IMR-90 (cell line): ENCODE measurements at regions not wholly inside any gene's neighbourhood (a gene's known extent, or its start where the extent isn't known, plus 50 kb on each side); places are given as distances from the start of the nearest gene placed in this dataset.

Source experiments
- ATAC-seq: fragments of 200-7000 bp; cut with Tn5 transposase; 2 replicates; pipeline ENCODE4 v1.9.1; 2020; ENCODE audit warnings: low read depth, mild to moderate bottlenecking, moderate library complexity
- BruUV-seq: library from RNA; stranded (reverse); fragments of 400-500 nt; replicated peaks from 2 replicates; lab custom pipeline; 2021; lab: Mats Ljungman, UMichigan
- CTCF ChIA-PET: fragments of 300-600 bp; formaldehyde crosslinking; extraction: SDS; loops from one replicate; lab custom pipeline; 2021; ENCODE audit warnings: antibody characterized with exemption; lab: Yijun Ruan, JAX
- POLR2A ChIA-PET: fragments of 300-600 bp; sonication (Branson Sonifier 250); formaldehyde crosslinking; loops from one replicate; lab custom pipeline; 2022; ENCODE audit warnings: antibody characterized with exemption; ENCODE audit not compliant: unreplicated experiment; lab: Charles Lee
- DNase-seq: peaks from one replicate; pipeline ENCODE4 v3.0.0; 2013
- H2AFZ ChIP-seq: replicated peaks from 2 replicates; pipeline ENCODE3; 2013; ENCODE audit warnings: low read length, mild to moderate bottlenecking; ENCODE audit not compliant: poor library complexity
- H2AK5ac ChIP-seq: 2 replicates; pipeline ENCODE4 v1.6.1; 2013; ENCODE audit warnings: low read depth, low read length, inconsistent platforms
- H2AK9ac ChIP-seq: replicated peaks from 2 replicates; pipeline ENCODE3; 2013; ENCODE audit warnings: mild to moderate bottlenecking, low read depth, low read length, moderate library complexity; ENCODE audit not compliant: poor library complexity
- H2BK120ac ChIP-seq: 2 replicates; pipeline ENCODE4 v1.6.1; 2013; ENCODE audit warnings: low read depth, low read length, inconsistent platforms
- H2BK15ac ChIP-seq: 3 replicates; pipeline ENCODE4 v1.6.1; 2013; ENCODE audit warnings: low read depth, low read length, inconsistent platforms
- H2BK20ac ChIP-seq: 2 replicates; pipeline ENCODE4 v1.6.1; 2013; ENCODE audit warnings: low read depth, mild to moderate bottlenecking, inconsistent platforms, low read length, moderate library complexity
- H2BK5ac ChIP-seq: 2 replicates; pipeline ENCODE4 v1.6.1; 2013; ENCODE audit warnings: mild to moderate bottlenecking, low read depth, low read length, inconsistent platforms; ENCODE audit not compliant: poor library complexity, severe bottlenecking
- H3K14ac ChIP-seq: replicated peaks from 2 replicates; pipeline ENCODE4 v1.6.1; 2013; ENCODE audit warnings: low read depth, low read length, inconsistent platforms
- H3K18ac ChIP-seq: 2 replicates; pipeline ENCODE4 v1.6.1; 2013; ENCODE audit warnings: low read depth, low read length, control low read depth
- H3K23ac ChIP-seq: 2 replicates; pipeline ENCODE4 v1.6.1; 2013; ENCODE audit warnings: low read depth, low read length, inconsistent platforms
- H3K27ac ChIP-seq: 2 replicates; pipeline ENCODE4 v1.5.1; 2013; ENCODE audit warnings: mild to moderate bottlenecking, control low read depth, low read length; ENCODE audit not compliant: insufficient read depth
- H3K27me3 ChIP-seq: 2 replicates; pipeline ENCODE4 v1.6.1; 2013; ENCODE audit warnings: low read length; ENCODE audit not compliant: control insufficient read depth, insufficient read depth
- H3K36me3 ChIP-seq: 2 replicates; pipeline ENCODE4 v1.6.1; 2013; ENCODE audit warnings: low read length, mixed read lengths; ENCODE audit not compliant: control insufficient read depth, insufficient read depth
- H3K4ac ChIP-seq: 2 replicates; pipeline ENCODE4 v1.6.1; 2013; ENCODE audit warnings: low read depth, low read length, inconsistent platforms
- H3K4me1 ChIP-seq: 2 replicates; pipeline ENCODE4 v1.6.1; 2013; ENCODE audit warnings: low read length, mixed read lengths; ENCODE audit not compliant: control insufficient read depth, insufficient read depth
- H3K4me2 ChIP-seq: 2 replicates; pipeline ENCODE4 v1.6.1; 2013; ENCODE audit warnings: low read depth, mild to moderate bottlenecking, control low read depth, low read length, moderate library complexity
- H3K4me3 ChIP-seq: 2 replicates; pipeline ENCODE4 v1.5.1; 2013; ENCODE audit warnings: low read depth, mild to moderate bottlenecking, control low read depth, low read length, moderate library complexity; ENCODE audit not compliant: insufficient read depth
- H3K56ac ChIP-seq: 2 replicates; pipeline ENCODE4 v1.6.1; 2013; ENCODE audit warnings: low read length, inconsistent platforms; ENCODE audit not compliant: insufficient read depth; ENCODE audit errors: extremely low read depth
- H3K79me1 ChIP-seq, 2 experiments: 2 replicates each; pipeline ENCODE4 v1.6.1; 2013; ENCODE audit warnings: low read length in 2 of 2, inconsistent platforms in 1 of 2, low read depth in 1 of 2
- H3K9ac ChIP-seq: 2 replicates; pipeline ENCODE4 v1.6.1; 2013; ENCODE audit warnings: low read depth, low read length, control low read depth
- H3K9me1 ChIP-seq: 2 replicates; pipeline ENCODE4 v1.6.1; 2013; ENCODE audit warnings: low read length, inconsistent platforms; ENCODE audit not compliant: insufficient read depth
- H3K9me3 ChIP-seq: 2 replicates; pipeline ENCODE4 v1.6.1; 2013; ENCODE audit warnings: low read length; ENCODE audit not compliant: control insufficient read depth, insufficient read depth
- H4K20me1 ChIP-seq: 2 replicates; pipeline ENCODE4 v1.6.1; 2013; ENCODE audit warnings: low read length, inconsistent platforms; ENCODE audit not compliant: insufficient read depth
- H4K5ac ChIP-seq: 2 replicates; pipeline ENCODE4 v1.6.1; 2013; ENCODE audit warnings: mild to moderate bottlenecking, low read depth, low read length, control low read depth
- H4K8ac ChIP-seq, 2 experiments: 2 replicates each; pipeline ENCODE4 v1.6.1; 2013; ENCODE audit warnings: low read depth in 2 of 2, low read length in 2 of 2, control low read depth in 1 of 2, inconsistent platforms in 1 of 2
- H4K91ac ChIP-seq: 2 replicates; pipeline ENCODE4 v1.6.1; 2013; ENCODE audit warnings: low read depth, low read length, inconsistent platforms; ENCODE audit not compliant: insufficient read depth
- CHD1 ChIP-seq: IDR thresholded peaks from 2 replicates; pipeline ENCODE4 v1.6.1; 2012; ENCODE audit warnings: low read depth, low read length, improper control_type of control experiment
- CTCF ChIP-seq: conservative IDR thresholded peaks from 2 replicates; pipeline ENCODE4 v1.5.1; 2012; ENCODE audit warnings: mild to moderate bottlenecking, low read depth, low read length, improper control_type of control experiment
- MAZ ChIP-seq: IDR thresholded peaks from 2 replicates; pipeline ENCODE4 v1.6.1; 2012; ENCODE audit warnings: low read depth, mild to moderate bottlenecking, low read length, improper control_type of control experiment, moderate library complexity, borderline replicate concordance
- MXI1 ChIP-seq: IDR thresholded peaks from 2 replicates; pipeline ENCODE4 v1.6.1; 2012; ENCODE audit warnings: low read depth, mild to moderate bottlenecking, low read length, moderate library complexity, borderline replicate concordance
- POLR2A ChIP-seq: IDR thresholded peaks from 2 replicates; pipeline ENCODE4 v1.6.1; 2012; ENCODE audit warnings: mild to moderate bottlenecking, low read depth, low read length
- RAD21 ChIP-seq: IDR thresholded peaks from 2 replicates; pipeline ENCODE4 v1.6.1; 2012; ENCODE audit warnings: low read length, improper control_type of control experiment
- RFX5 ChIP-seq: IDR thresholded peaks from 2 replicates; pipeline ENCODE4 v1.8.0; 2012; ENCODE audit warnings: low read depth, mild to moderate bottlenecking, low read length, moderate library complexity
- SMC3 ChIP-seq: fragments of 150-350 bp; IDR thresholded peaks from 2 replicates; pipeline ENCODE4 v1.6.1; 2016; ENCODE audit warnings: low read depth, mild to moderate bottlenecking, antibody characterized with exemption, low read length, moderate library complexity
- USF2 ChIP-seq: fragments of 150-350 bp; IDR thresholded peaks from 2 replicates; pipeline ENCODE4 v1.6.1; 2017; ENCODE audit warnings: mild to moderate bottlenecking, antibody characterized with exemption, low read length, low read depth
- WGBS, 2 experiments: methylation state at CpG; one replicate each; pipeline versions ENCODE4 v1.1.5 to v1.1.7; 2013; ENCODE audit warnings: missing lambda C conversion rate in 2 of 2; ENCODE audit not compliant: insufficient read length in 1 of 2; ENCODE audit errors: extremely low coverage in 2 of 2; 5-methylcytosine and 5-hydroxymethylcytosine counted together
- dilution Hi-C: fragments of 300-500 bp; cut with HindIII; formaldehyde crosslinking; loops from one replicate; pipeline ENCODE4 v1.14.3; 2018; ENCODE audit warnings: low sequenced_read_pairs; ENCODE audit not compliant: unreplicated experiment
- in situ Hi-C: fragments of 300-500 bp; cut with MboI; formaldehyde crosslinking; loops from 3 replicates; pipeline ENCODE4 v1.14.3; 2019; ENCODE audit warnings: low sequenced_read_pairs, inconsistent platforms, mixed read lengths
- intact Hi-C: fragments of 100-400 bp; cut with micrococcal nuclease; formaldehyde crosslinking; loops from 2 replicates; pipeline ENCODE4 v1.10.0; 2022

- H2AK5ac ChIP-seq: no peak overlapping the region
- no TSS peak for BruUV-seq
- no peak overlapping the region for H4K5ac ChIP-seq
- no peak overlapping the region for H3K23ac ChIP-seq
- dilution Hi-C loops: no loop called here
- no peaks in the 10 kb centered on the region for H3K79me1 ChIP-seq
- no peak overlapping the region for H4K8ac ChIP-seq
- no peak overlapping the region for H3K27ac ChIP-seq
- peaks cover 6% of the 10 kb centered on the region for H3K36me3 ChIP-seq
- no peaks in the 10 kb centered on the region for H3K9me1 ChIP-seq
- H3K56ac ChIP-seq: no peak overlapping the region
- ChIA-PET POLR2A (interaction anchor here (0.7 kb wide), 1 partner anchor 18 kb away, joined by 3 read pairs; no protein-coding TSS in a partner anchor), CTCF (no interaction called here)
- H2AK9ac ChIP-seq: no peak overlapping the region
- no peak overlapping the region for H4K91ac ChIP-seq
- H2BK120ac ChIP-seq: no peak overlapping the region
- ATAC-seq: no peak
- H2BK20ac ChIP-seq: no peak overlapping the region
- H3K4me2 ChIP-seq: no peak overlapping the region
- H3K9me3 ChIP-seq: peaks cover 26% of the 10 kb centered on the region
- H3K27me3 ChIP-seq: no peaks in the 10 kb centered on the region
- H3K18ac ChIP-seq: no peak overlapping the region
- H2BK5ac ChIP-seq: no peak overlapping the region
- H3K9ac ChIP-seq: no peak overlapping the region
- no peak for TF ChIP-seq RFX5
- TF ChIP-seq CTCF: no peak
- TF ChIP-seq CHD1: no peak
- TF ChIP-seq MXI1: no peak
- TF ChIP-seq USF2: no peak
- no peak for TF ChIP-seq RAD21
- no peak for TF ChIP-seq POLR2A
- no peak for TF ChIP-seq MAZ
- TF ChIP-seq SMC3: no peak
- H3K4me3 ChIP-seq: no peak overlapping the region
- H3K4me1 ChIP-seq: no peaks in the 10 kb centered on the region
- H2BK15ac ChIP-seq: no peak overlapping the region
- H4K20me1 ChIP-seq: no peaks in the 10 kb centered on the region
- no peak overlapping the region for H2AFZ ChIP-seq
- H3K14ac ChIP-seq: no peak overlapping the region
- H3K4ac ChIP-seq: no peak overlapping the region
- WGBS, 2 experiments: no CpG with 5 or more reads among the region's 2 CpGs
- intact Hi-C loops: no loop called here
- in situ Hi-C loops: no loop called here
- peak; percentile 7 for DNase-seq
Observed at GRCh38 chr13:40878321-40878720, 88.9 kb downstream of the SLC25A15 start.
